ENCODE measurements at regions not wholly inside any gene's neighbourhood (a gene's known extent, or its start where the extent isn't known, plus 50 kb on each side); places are given as distances from the start of the nearest gene placed in this dataset.

DNA sequence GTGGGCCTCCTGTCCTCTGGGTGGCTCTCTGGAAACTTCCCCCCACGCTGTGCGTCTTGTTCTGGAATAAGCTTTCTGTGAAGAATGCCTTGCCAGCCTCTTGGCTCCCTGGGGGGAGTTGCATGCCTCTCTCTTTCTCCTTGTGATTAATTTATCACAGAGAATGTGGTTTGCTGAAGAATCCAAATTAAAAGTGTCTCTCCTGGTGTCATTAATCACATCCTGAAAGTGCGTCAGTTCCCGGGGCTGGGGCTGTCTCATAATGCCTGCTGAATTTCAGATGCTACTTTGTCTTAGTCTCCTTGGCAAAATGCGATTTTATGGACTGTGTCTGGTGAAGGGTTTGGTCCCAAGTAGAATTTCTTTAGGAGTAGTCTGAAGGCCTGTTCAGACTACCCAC, 787.7 kb upstream of the TMEM132C start (continued):
- TF ChIP-seq ETS1 (IDR thresholded peaks at IDR 0.05), result no peak

GRCh38 chr12:127480775-127481314, 786.1 kb upstream of the TMEM132C start:
- Histone ChIP-seq H3K36me3 (ENCODE audit: insufficient read depth) (no peaks in the 10 kb centered on the region), H3K4me3 (no peak overlapping the region), H3K27ac (ENCODE audit: low read depth) (no peak overlapping the region), H3K4me2 (no peak overlapping the region), H3F3A (replicated peaks; ENCODE audit: low read depth) (no peaks in the 10 kb centered on the region), H3K9me2 (ENCODE audit: insufficient read depth) (no peaks in the 10 kb centered on the region), H4K20me1 (replicated peaks; ENCODE audit: insufficient read depth) (no peaks in the 10 kb centered on the region), H3K4me1 (ENCODE audit: insufficient read depth) (no peaks in the 10 kb centered on the region), H3K79me2 (replicated peaks; ENCODE audit: insufficient read depth) (no peaks in the 10 kb centered on the region), H2AFZ (no peak overlapping the region), H3K27me3 (ENCODE audit: insufficient read depth) (no peaks in the 10 kb centered on the region)
- TF ChIP-seq REST (IDR thresholded peaks at IDR 0.05; ENCODE audit: unreplicated experiment), result no peak
- no peak for TF ChIP-seq EZH2phosphoT487 (IDR thresholded peaks at IDR 0.05; ENCODE audit: unreplicated experiment)
- no peak for TF ChIP-seq JUNB (IDR thresholded peaks at IDR 0.05; ENCODE audit: unreplicated experiment)
- TF ChIP-seq ETS1 (IDR thresholded peaks at IDR 0.05), result no peak
- TF ChIP-seq ZNF462 (CRISPR knock-in tag; IDR thresholded peaks at IDR 0.05), result no peak
- TF ChIP-seq EZH2 (IDR thresholded peaks at IDR 0.05; ENCODE audit: low read depth, unreplicated experiment), result no peak
- TF ChIP-seq NANOG (IDR thresholded peaks at IDR 0.05; ENCODE audit: borderline replicate concordance), result no peak
- no peak for TF ChIP-seq POLR2AphosphoS5 (IDR thresholded peaks at IDR 0.05; ENCODE audit: low read depth)
- no peak for TF ChIP-seq CREB1 (CRISPR knock-in tag; IDR thresholded peaks at IDR 0.05; ENCODE audit: low read depth)
- no peak for TF ChIP-seq ZNF331 (CRISPR knock-in tag; IDR thresholded peaks at IDR 0.05; ENCODE audit: low read depth)
- TF ChIP-seq STAT1 (IDR thresholded peaks at IDR 0.05; ENCODE audit: unreplicated experiment), result no peak
- TF ChIP-seq, protein P1, sequence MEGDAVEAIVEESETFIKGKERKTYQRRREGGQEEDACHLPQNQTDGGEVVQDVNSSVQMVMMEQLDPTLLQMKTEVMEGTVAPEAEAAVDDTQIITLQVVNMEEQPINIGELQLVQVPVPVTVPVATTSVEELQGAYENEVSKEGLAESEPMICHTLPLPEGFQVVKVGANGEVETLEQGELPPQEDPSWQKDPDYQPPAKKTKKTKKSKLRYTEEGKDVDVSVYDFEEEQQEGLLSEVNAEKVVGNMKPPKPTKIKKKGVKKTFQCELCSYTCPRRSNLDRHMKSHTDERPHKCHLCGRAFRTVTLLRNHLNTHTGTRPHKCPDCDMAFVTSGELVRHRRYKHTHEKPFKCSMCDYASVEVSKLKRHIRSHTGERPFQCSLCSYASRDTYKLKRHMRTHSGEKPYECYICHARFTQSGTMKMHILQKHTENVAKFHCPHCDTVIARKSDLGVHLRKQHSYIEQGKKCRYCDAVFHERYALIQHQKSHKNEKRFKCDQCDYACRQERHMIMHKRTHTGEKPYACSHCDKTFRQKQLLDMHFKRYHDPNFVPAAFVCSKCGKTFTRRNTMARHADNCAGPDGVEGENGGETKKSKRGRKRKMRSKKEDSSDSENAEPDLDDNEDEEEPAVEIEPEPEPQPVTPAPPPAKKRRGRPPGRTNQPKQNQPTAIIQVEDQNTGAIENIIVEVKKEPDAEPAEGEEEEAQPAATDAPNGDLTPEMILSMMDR (conservative IDR thresholded peaks at IDR 0.05; ENCODE audit: low read depth in 2 of 2), result no peak
- no peak overlapping the region for H3K27ac Mint-ChIP-seq
- H3K36me3 Mint-ChIP-seq (ENCODE audit: low read depth), result peaks cover 17% of the 10 kb centered on the region
- H3K27me3 Mint-ChIP-seq (ENCODE audit: insufficient read depth, low read depth, poor library complexity), result no peaks in the 10 kb centered on the region
- H3K4me3 Mint-ChIP-seq, result no peak overlapping the region
- DNase-seq (ENCODE audit: low spot score), result no peak
- peaks cover 87% of the 10 kb centered on the region for H3K9me3 Mint-ChIP-seq
- no peak for ATAC-seq
- H3K4me1 Mint-ChIP-seq, result no peaks in the 10 kb centered on the region
